ENCODE measurements at regions not wholly inside any gene's neighbourhood (a gene's known extent, or its start where the extent isn't known, plus 50 kb on each side); places are given as distances from the start of the nearest gene placed in this dataset.

- TF ChIP-seq CTCF (IDR thresholded peaks at IDR 0.05 in 4 of 5, conservative IDR thresholded peaks at IDR 0.05 in 1 of 5) (no peak), POLR2A (IDR thresholded peaks at IDR 0.05) (no peak)
Measured at GRCh38 chr15:38626443-38627050, 61.9 kb upstream of the RASGRP1 start.
